ENCODE measurements at regions not wholly inside any gene's neighbourhood (a gene's known extent, or its start where the extent isn't known, plus 50 kb on each side); places are given as distances from the start of the nearest gene placed in this dataset.

DNA sequence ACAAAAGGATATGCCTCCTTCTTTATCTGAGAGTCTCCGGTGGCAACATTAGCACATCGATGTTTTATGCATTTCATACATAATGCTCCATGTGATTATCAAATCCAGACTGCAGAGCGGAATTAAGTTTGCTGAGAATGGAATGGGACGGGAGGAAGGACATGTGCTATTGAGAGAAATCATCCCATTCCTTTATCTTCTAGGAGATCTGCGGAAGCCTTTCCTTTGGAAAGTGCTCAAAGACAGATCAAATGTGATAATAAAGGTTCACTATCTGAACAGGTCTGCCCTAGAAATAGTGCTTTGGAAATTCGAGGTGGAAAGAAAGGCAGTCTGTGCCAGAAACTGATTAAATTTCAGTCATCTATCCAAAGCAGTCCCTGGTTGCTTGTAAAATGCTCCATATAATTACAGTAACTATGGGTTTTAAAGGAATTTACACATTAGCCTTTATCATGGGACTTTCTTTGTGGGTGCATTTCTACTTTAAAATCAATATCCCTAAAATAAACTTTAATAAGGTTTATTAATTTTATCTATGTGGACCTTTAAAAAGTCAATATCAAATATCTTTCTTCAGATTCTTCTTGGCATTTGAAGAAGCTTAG lies 473.5 kb upstream of the ADGRL2 start:
- TF ChIP-seq, protein P1, sequence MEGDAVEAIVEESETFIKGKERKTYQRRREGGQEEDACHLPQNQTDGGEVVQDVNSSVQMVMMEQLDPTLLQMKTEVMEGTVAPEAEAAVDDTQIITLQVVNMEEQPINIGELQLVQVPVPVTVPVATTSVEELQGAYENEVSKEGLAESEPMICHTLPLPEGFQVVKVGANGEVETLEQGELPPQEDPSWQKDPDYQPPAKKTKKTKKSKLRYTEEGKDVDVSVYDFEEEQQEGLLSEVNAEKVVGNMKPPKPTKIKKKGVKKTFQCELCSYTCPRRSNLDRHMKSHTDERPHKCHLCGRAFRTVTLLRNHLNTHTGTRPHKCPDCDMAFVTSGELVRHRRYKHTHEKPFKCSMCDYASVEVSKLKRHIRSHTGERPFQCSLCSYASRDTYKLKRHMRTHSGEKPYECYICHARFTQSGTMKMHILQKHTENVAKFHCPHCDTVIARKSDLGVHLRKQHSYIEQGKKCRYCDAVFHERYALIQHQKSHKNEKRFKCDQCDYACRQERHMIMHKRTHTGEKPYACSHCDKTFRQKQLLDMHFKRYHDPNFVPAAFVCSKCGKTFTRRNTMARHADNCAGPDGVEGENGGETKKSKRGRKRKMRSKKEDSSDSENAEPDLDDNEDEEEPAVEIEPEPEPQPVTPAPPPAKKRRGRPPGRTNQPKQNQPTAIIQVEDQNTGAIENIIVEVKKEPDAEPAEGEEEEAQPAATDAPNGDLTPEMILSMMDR (IDR thresholded peaks at IDR 0.05) = no peak
- no peak for TF ChIP-seq POLR2A (IDR thresholded peaks at IDR 0.05)

Data from right lobe of liver (tissue), 4 donors.